Mammary epithelial cell (primary cell): ENCODE measurements at regions not wholly inside any gene's neighbourhood (a gene's known extent, or its start where the extent isn't known, plus 50 kb on each side); places are given as distances from the start of the nearest gene placed in this dataset.

ENCODE experiments used
- CTCF ChIP-seq, 2 donors: IDR thresholded peaks in 1 of 2; conservative IDR thresholded peaks in 1 of 2; 2 replicates each; pipeline ENCODE4 v1.5.1; 2011 to 2012; ENCODE audit warnings: inconsistent platforms in 2 of 2, low read length in 2 of 2, mild to moderate bottlenecking in 2 of 2, control low read depth in 1 of 2, low read depth in 1 of 2; ENCODE audit not compliant: insufficient read depth in 1 of 2; ENCODE audit errors: extremely low read depth in 1 of 2
- EZH2 ChIP-seq: IDR thresholded peaks from 2 replicates; pipeline ENCODE4 v1.6.1; 2012; ENCODE audit warnings: low read length, inconsistent platforms, borderline replicate concordance

GRCh38 chrX:13194291-13195103, 125.4 kb downstream of the ATXN3L start:
- TF ChIP-seq CTCF (conservative IDR thresholded peaks at IDR 0.05 in 1 of 2, IDR thresholded peaks at IDR 0.05 in 1 of 2; ENCODE audit: extremely low read depth in 1 of 2, insufficient read depth in 1 of 2, low read depth in 1 of 2, low read length in 2 of 2) (no peak), EZH2 (no peak)
